ENCODE measurements at regions not wholly inside any gene's neighbourhood (a gene's known extent, or its start where the extent isn't known, plus 50 kb on each side); places are given as distances from the start of the nearest gene placed in this dataset.

- TF ChIP-seq ZC3H10 (CRISPR knock-in tag; IDR thresholded peaks at IDR 0.05) = no peak
- no peak for TF ChIP-seq ZFP3 (CRISPR knock-in tag; IDR thresholded peaks at IDR 0.05)
- no peak for TF ChIP-seq TCF4 (CRISPR knock-in tag; IDR thresholded peaks at IDR 0.05; ENCODE audit: borderline replicate concordance)
- no peak for TF ChIP-seq TSHZ2 (CRISPR knock-in tag; IDR thresholded peaks at IDR 0.05)
- TF ChIP-seq PPARA (CRISPR knock-in tag; IDR thresholded peaks at IDR 0.05; ENCODE audit: borderline replicate concordance) = no peak
- TF ChIP-seq ZNF70 (CRISPR knock-in tag; IDR thresholded peaks at IDR 0.05) = no peak
- TF ChIP-seq TOX (CRISPR knock-in tag; IDR thresholded peaks at IDR 0.05; ENCODE audit: borderline replicate concordance) = no peak
- TF ChIP-seq GLIS3 (CRISPR knock-in tag; IDR thresholded peaks at IDR 0.05) = no peak
- no peak for TF ChIP-seq ARNTL (CRISPR knock-in tag; IDR thresholded peaks at IDR 0.05; ENCODE audit: borderline replicate concordance, low read depth)
- TF ChIP-seq SNAI2 (CRISPR knock-in tag; IDR thresholded peaks at IDR 0.05) = no peak
- TF ChIP-seq CSRNP3 (CRISPR knock-in tag; IDR thresholded peaks at IDR 0.05) = no peak
- no peak for TF ChIP-seq POU6F1 (CRISPR knock-in tag; IDR thresholded peaks at IDR 0.05; ENCODE audit: borderline replicate concordance, low read depth)
- TF ChIP-seq BACH2 (CRISPR knock-in tag; IDR thresholded peaks at IDR 0.05; ENCODE audit: borderline replicate concordance) = no peak
- no peak for TF ChIP-seq CREB5 (CRISPR knock-in tag; IDR thresholded peaks at IDR 0.05; ENCODE audit: low read depth)
- TF ChIP-seq OSR1 (CRISPR knock-in tag; IDR thresholded peaks at IDR 0.05) = no peak
- TF ChIP-seq RARB (CRISPR knock-in tag; IDR thresholded peaks at IDR 0.05) = no peak
- no peak for TF ChIP-seq CSDC2 (CRISPR knock-in tag; IDR thresholded peaks at IDR 0.05)
- TF ChIP-seq ISL1 (CRISPR knock-in tag; IDR thresholded peaks at IDR 0.05) = no peak
- TF ChIP-seq ESRRG (CRISPR knock-in tag; IDR thresholded peaks at IDR 0.05) = no peak
- no peak for TF ChIP-seq PATZ1 (CRISPR knock-in tag; IDR thresholded peaks at IDR 0.05; ENCODE audit: borderline replicate concordance)
- ATAC-seq = no peak
These were observed 971.2 kb upstream of the CDH9 start for GRCh38 chr5:28009576-28009975.

- ATAC-seq = no peak
- no peak for TF ChIP-seq RARB (CRISPR knock-in tag; IDR thresholded peaks at IDR 0.05)
- no peak for TF ChIP-seq PPARA (CRISPR knock-in tag; IDR thresholded peaks at IDR 0.05; ENCODE audit: borderline replicate concordance)
- no peak for TF ChIP-seq POU6F1 (CRISPR knock-in tag; IDR thresholded peaks at IDR 0.05; ENCODE audit: borderline replicate concordance, low read depth)
- no peak for TF ChIP-seq CSRNP3 (CRISPR knock-in tag; IDR thresholded peaks at IDR 0.05)
- TF ChIP-seq ISL1 (CRISPR knock-in tag; IDR thresholded peaks at IDR 0.05) = no peak
- TF ChIP-seq ZFP30 (CRISPR knock-in tag; IDR thresholded peaks at IDR 0.05) = no peak
- no peak for TF ChIP-seq CSDC2 (CRISPR knock-in tag; IDR thresholded peaks at IDR 0.05)
- no peak for TF ChIP-seq ZC3H10 (CRISPR knock-in tag; IDR thresholded peaks at IDR 0.05)
- TF ChIP-seq ZNF8 (CRISPR knock-in tag; IDR thresholded peaks at IDR 0.05) = no peak
- TF ChIP-seq TSHZ2 (CRISPR knock-in tag; IDR thresholded peaks at IDR 0.05) = no peak
- TF ChIP-seq SNAI2 (CRISPR knock-in tag; IDR thresholded peaks at IDR 0.05) = no peak
- TF ChIP-seq CREB5 (CRISPR knock-in tag; IDR thresholded peaks at IDR 0.05; ENCODE audit: low read depth) = no peak
These were observed 958.3 kb upstream of the CDH9 start for GRCh38 chr5:27996665-27997064.

All from SK-N-SH treated with all-trans-retinoic acid at 6 μM for 48 hours (cell line).